Glomerular visceral epithelial cell (primary cell): ENCODE measurements at regions not wholly inside any gene's neighbourhood (a gene's known extent, or its start where the extent isn't known, plus 50 kb on each side); places are given as distances from the start of the nearest gene placed in this dataset.
"Not testable (repeated sequence)": the region's sequence is repeated elsewhere in the genome, so short reads cannot be mapped to it uniquely, and the experiment has no call there.

Experiments used
- DNase-seq: peaks from one replicate; pipeline ENCODE4 v3.0.0-alpha.2; 2016; ENCODE audit errors: extremely low spot score

GRCh38 chr16:5165429-5165828 lies 67.8 kb upstream of the EEF2KMT start:
- not testable (repeated sequence) for DNase-seq

- not testable (repeated sequence) for DNase-seq
Observed at GRCh38 chr16:5162801-5163200, 65.2 kb upstream of the EEF2KMT start.

- DNase-seq = not testable (repeated sequence)
Observed at GRCh38 chr16:5161888-5162287, 64.3 kb upstream of the EEF2KMT start.

- not testable (repeated sequence) for DNase-seq
Observed at GRCh38 chr16:5160010-5160409, 62.4 kb upstream of the EEF2KMT start.

- not testable (repeated sequence) for DNase-seq
Observed at GRCh38 chr16:5159537-5159936, 61.9 kb upstream of the EEF2KMT start.

DNA sequence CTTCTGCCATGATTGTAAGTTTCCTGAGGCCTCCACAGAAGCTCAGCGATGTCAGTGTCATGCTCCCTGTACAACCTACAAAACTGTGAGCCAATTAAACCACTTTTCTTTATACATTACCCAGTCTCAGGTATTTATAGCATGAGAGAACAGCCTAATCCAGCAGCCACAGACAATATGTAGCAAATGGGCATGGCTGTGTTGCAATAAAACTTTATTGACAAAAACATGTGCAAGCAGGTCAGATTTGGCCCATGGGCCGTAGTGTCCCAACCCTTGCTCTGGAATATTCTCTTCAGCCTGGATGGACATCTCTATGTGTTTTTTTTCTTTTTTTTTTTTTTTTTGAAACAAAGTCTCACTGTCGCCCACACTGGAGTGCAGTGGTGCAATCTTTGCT lies 60.9 kb upstream of the EEF2KMT start:
- DNase-seq = no peak

GRCh38 chr16:5156486-5156885 lies 58.9 kb upstream of the EEF2KMT start:
- DNase-seq = not testable (repeated sequence)

GRCh38 chr16:5154006-5154405 lies 56.4 kb upstream of the EEF2KMT start:
- DNase-seq = not testable (repeated sequence)

DNA sequence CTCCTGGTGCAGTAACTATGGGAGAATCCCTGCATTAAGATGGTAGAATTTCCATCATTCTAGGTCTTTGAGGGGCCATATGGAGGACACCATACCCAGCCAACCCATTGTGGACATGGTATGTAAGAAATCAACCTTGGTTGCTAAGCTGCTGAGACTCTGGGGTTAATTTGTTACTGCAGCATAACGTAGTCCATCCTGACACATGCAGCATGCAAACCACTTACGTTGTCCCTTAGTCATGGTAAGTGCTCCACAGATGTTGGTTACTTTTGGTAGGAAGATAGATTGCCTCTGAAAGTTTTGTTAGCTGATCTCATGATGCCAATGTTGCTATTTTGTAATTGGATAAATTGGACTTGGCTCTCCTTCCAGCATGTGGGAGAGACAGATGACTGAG lies 53.8 kb upstream of the EEF2KMT start:
- DNase-seq = not testable (repeated sequence)
